Sigmoid colon (tissue), 6 donors: ENCODE measurements at regions not wholly inside any gene's neighbourhood (a gene's known extent, or its start where the extent isn't known, plus 50 kb on each side); places are given as distances from the start of the nearest gene placed in this dataset.

Source experiments
- DNase-seq: peaks from one replicate; pipeline ENCODE4 v3.0.0-alpha.2; 2019
- H3K27ac ChIP-seq, 4 donors: fragments of 200-600 bp; sonication (generic); one replicate each; pipeline ENCODE4 v1.5.1; 2016 to 2019; ENCODE audit warnings: mild to moderate bottlenecking in 1 of 4
- H3K27me3 ChIP-seq, 3 donors: fragments of 200-600 bp; sonication (generic); one replicate each; pipeline ENCODE4 v1.5.1; 2019; ENCODE audit warnings: mild to moderate bottlenecking in 1 of 3
- H3K36me3 ChIP-seq, 4 donors: fragments of 200-600 bp; sonication (generic); one replicate each; pipeline ENCODE4 v1.5.1; 2016 to 2019
- H3K4me1 ChIP-seq, 4 donors: fragments of 200-600 bp; sonication (generic); one replicate each; pipeline ENCODE4 v1.5.1; 2017 to 2019
- H3K4me3 ChIP-seq, 4 donors: fragments of 200-600 bp; sonication (generic); one replicate each; pipeline ENCODE4 v1.5.1; 2017 to 2019; ENCODE audit warnings: mild to moderate bottlenecking in 2 of 4, moderate library complexity in 1 of 4
- H3K9me3 ChIP-seq, 4 donors: fragments of 200-600 bp in 3 of 4; sonication (generic) in 3 of 4; one replicate each; pipeline versions ENCODE4 v1.5.1 to v1.6.1; 2013 to 2019
- CTCF ChIP-seq, 4 experiments: fragments of 450-650 bp in 3 of 4; fragments of 200-600 bp in 1 of 4; IDR thresholded peaks; one replicate each; pipeline ENCODE4 v1.5.1; 2016 to 2019; ENCODE audit warnings: antibody characterized with exemption in 4 of 4, mild to moderate bottlenecking in 3 of 4, moderate library complexity in 2 of 4
- EP300 ChIP-seq, 4 donors: sonication (generic); formaldehyde crosslinking; IDR thresholded peaks; one replicate each; pipeline ENCODE4 v1.6.1; 2017; ENCODE audit warnings: antibody characterized with exemption in 4 of 4
- POLR2A ChIP-seq, 2 donors: fragments of 450-650 bp; IDR thresholded peaks; one replicate each; pipeline ENCODE4 v1.6.1; 2016; ENCODE audit warnings: antibody characterized with exemption in 2 of 2, mild to moderate bottlenecking in 2 of 2, moderate library complexity in 2 of 2
- POLR2AphosphoS5 ChIP-seq, 4 donors: sonication (generic); formaldehyde crosslinking; IDR thresholded peaks; one replicate each; pipeline ENCODE4 v1.6.1; 2017; ENCODE audit warnings: antibody characterized with exemption in 4 of 4
- WGBS, 2 donors: extraction: QIAGEN DNeasy Blood & Tissue Kit; methylation state at CpG; one replicate each; pipeline ENCODE4 v1.1.7; 2013; 5-methylcytosine and 5-hydroxymethylcytosine counted together
- intact Hi-C: fragments of 100-400 bp; cut with DNase I; formaldehyde crosslinking; loops from one replicate; pipeline ENCODE4 v1.15.1; 2023
- donor health status: healthy with polysubstance abuse.
- donor health status: healthy.

- H3K4me3 ChIP-seq = no peak overlapping the region
- no peak for DNase-seq
- H3K27me3 ChIP-seq = no peaks in the 10 kb centered on the region
- H3K27ac ChIP-seq = peak overlapping the region in 2 of 4 donors; percentile 20 to 34
- intact Hi-C loops = no loop called here
- WGBS, 2 donors = 73 to 80% methylated on average over 2 of the region's 2 CpGs
- no peaks in the 10 kb centered on the region for H3K4me1 ChIP-seq
- H3K36me3 ChIP-seq = no peaks in the 10 kb centered on the region
- TF ChIP-seq EP300 (IDR thresholded peaks at IDR 0.05) (no peak), POLR2A (IDR thresholded peaks at IDR 0.05) (no peak), CTCF (IDR thresholded peaks at IDR 0.05) (no peak), POLR2AphosphoS5 (IDR thresholded peaks at IDR 0.05) (no peak)
- H3K9me3 ChIP-seq = no peaks in the 10 kb centered on the region
Observed at GRCh38 chr4:163621821-163622220, 127.3 kb downstream of the TMA16 start.

GRCh38 chr4:163622379-163623035 is 128.0 kb downstream of the TMA16 start:
- no peak for DNase-seq
- Histone ChIP-seq H3K27ac (peak overlapping the region in 1 of 4 donors; percentile 34), H3K9me3 (no peaks in the 10 kb centered on the region), H3K4me3 (no peak overlapping the region), H3K27me3 (no peaks in the 10 kb centered on the region), H3K4me1 (no peaks in the 10 kb centered on the region), H3K36me3 (no peaks in the 10 kb centered on the region)
- TF ChIP-seq EP300 (IDR thresholded peaks at IDR 0.05) (no peak), CTCF (IDR thresholded peaks at IDR 0.05) (no peak), POLR2AphosphoS5 (IDR thresholded peaks at IDR 0.05) (no peak), POLR2A (IDR thresholded peaks at IDR 0.05) (no peak)
- intact Hi-C loops = no loop called here
- WGBS, 2 donors = 77 to 78% methylated on average over 5 of the region's 5 CpGs

- TF ChIP-seq POLR2A (IDR thresholded peaks at IDR 0.05) (no peak), CTCF (IDR thresholded peaks at IDR 0.05) (no peak), EP300 (IDR thresholded peaks at IDR 0.05) (no peak)
- Histone ChIP-seq H3K9me3 (no peaks in the 10 kb centered on the region), H3K27ac (no peak overlapping the region), H3K27me3 (no peaks in the 10 kb centered on the region), H3K36me3 (no peaks in the 10 kb centered on the region), H3K4me3 (no peak overlapping the region), H3K4me1 (no peaks in the 10 kb centered on the region)
- 74 to 88% methylated on average over 4 of the region's 4 CpGs for WGBS, 2 donors
- DNase-seq = no peak
- intact Hi-C loops = no loop called here
Observed at GRCh38 chr4:163623787-163624186, 129.3 kb downstream of the TMA16 start.

- Histone ChIP-seq H3K36me3 (no peaks in the 10 kb centered on the region), H3K27me3 (no peaks in the 10 kb centered on the region), H3K4me3 (no peak overlapping the region), H3K4me1 (no peaks in the 10 kb centered on the region), H3K27ac (no peak overlapping the region), H3K9me3 (peaks cover 0 to 2% (median 0%) of the 10 kb centered on the region in 4 donors)
- DNase-seq = no peak
- TF ChIP-seq POLR2AphosphoS5 (IDR thresholded peaks at IDR 0.05) (no peak), POLR2A (IDR thresholded peaks at IDR 0.05) (no peak), EP300 (IDR thresholded peaks at IDR 0.05) (no peak), CTCF (IDR thresholded peaks at IDR 0.05) (no peak)
- WGBS, 2 donors = 60 to 77% methylated on average over 1 of the region's 1 CpG
- intact Hi-C loops = no loop called here
Observed at GRCh38 chr4:163624727-163625126, 130.2 kb downstream of the TMA16 start.

- H3K4me3 ChIP-seq = no peak overlapping the region
- no peak overlapping the region for H3K27ac ChIP-seq
- H3K36me3 ChIP-seq = no peaks in the 10 kb centered on the region
- intact Hi-C loops = no loop called here
- H3K9me3 ChIP-seq = peaks cover 0 to 2% (median 0%) of the 10 kb centered on the region in 4 donors
- 88 to 94% methylated on average over 6 of the region's 6 CpGs for WGBS, 2 donors
- no peak for DNase-seq
- no peaks in the 10 kb centered on the region for H3K27me3 ChIP-seq
- TF ChIP-seq CTCF (IDR thresholded peaks at IDR 0.05) (no peak), EP300 (IDR thresholded peaks at IDR 0.05) (no peak), POLR2A (IDR thresholded peaks at IDR 0.05) (no peak), POLR2AphosphoS5 (IDR thresholded peaks at IDR 0.05) (no peak)
- H3K4me1 ChIP-seq = no peaks in the 10 kb centered on the region
Observed at GRCh38 chr4:163631288-163631687, 136.8 kb downstream of the TMA16 start.
